Omental fat pad (tissue), 3 donors: ENCODE measurements at regions not wholly inside any gene's neighbourhood (a gene's known extent, or its start where the extent isn't known, plus 50 kb on each side); places are given as distances from the start of the nearest gene placed in this dataset.

ENCODE experiments used
- ATAC-seq: fragments of 150-250 bp; one replicate; pipeline ENCODE4 v1.9.1; 2016; ENCODE audit warnings: mild to moderate bottlenecking, moderate library complexity; ENCODE audit not compliant: low FRiP score
- DNase-seq: peaks from one replicate; pipeline ENCODE4 v3.0.0-alpha.2; 2019; ENCODE audit warnings: low spot score
- TF ChIP-seq, protein P1 (sequence below), 3 donors: fragments of 450-650 bp; IDR thresholded peaks; one replicate each; pipeline ENCODE4 v1.5.1; 2016 to 2017; ENCODE audit warnings: antibody characterized with exemption in 3 of 3, mild to moderate bottlenecking in 3 of 3, moderate library complexity in 2 of 3

DNA sequence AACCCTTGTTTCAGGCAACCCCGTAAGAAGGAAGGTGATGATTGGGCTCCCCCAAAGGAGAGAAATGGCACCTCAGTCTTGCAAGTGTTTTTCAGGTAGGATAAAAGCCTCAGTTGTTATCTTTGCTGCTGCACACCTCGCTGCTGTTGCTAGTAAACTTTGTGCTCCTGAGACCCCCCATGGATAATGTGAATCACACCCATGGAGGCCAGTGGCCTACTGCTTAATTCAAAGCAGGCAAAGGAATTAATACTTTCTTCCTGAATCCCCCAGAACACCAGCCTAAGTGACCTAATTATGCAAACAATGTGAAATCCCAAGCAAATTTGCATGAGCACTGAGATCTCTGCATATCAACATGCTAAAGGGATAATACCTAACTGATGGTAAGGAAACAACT, 337.5 kb downstream of the GRIA2 start:
- ATAC-seq, result no peak
- DNase-seq, result no peak
- TF ChIP-seq, protein P1, sequence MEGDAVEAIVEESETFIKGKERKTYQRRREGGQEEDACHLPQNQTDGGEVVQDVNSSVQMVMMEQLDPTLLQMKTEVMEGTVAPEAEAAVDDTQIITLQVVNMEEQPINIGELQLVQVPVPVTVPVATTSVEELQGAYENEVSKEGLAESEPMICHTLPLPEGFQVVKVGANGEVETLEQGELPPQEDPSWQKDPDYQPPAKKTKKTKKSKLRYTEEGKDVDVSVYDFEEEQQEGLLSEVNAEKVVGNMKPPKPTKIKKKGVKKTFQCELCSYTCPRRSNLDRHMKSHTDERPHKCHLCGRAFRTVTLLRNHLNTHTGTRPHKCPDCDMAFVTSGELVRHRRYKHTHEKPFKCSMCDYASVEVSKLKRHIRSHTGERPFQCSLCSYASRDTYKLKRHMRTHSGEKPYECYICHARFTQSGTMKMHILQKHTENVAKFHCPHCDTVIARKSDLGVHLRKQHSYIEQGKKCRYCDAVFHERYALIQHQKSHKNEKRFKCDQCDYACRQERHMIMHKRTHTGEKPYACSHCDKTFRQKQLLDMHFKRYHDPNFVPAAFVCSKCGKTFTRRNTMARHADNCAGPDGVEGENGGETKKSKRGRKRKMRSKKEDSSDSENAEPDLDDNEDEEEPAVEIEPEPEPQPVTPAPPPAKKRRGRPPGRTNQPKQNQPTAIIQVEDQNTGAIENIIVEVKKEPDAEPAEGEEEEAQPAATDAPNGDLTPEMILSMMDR (IDR thresholded peaks at IDR 0.05), result no peak

GRCh38 chr4:157550028-157550427, 329.5 kb downstream of the GRIA2 start:
- TF ChIP-seq, protein P1 (IDR thresholded peaks at IDR 0.05), result no peak
- no peak for ATAC-seq
- DNase-seq, result no peak

- TF ChIP-seq, protein P1 (IDR thresholded peaks at IDR 0.05), result no peak
- DNase-seq, result no peak
- ATAC-seq, result no peak
These were observed 307.4 kb downstream of the GRIA2 start for GRCh38 chr4:157527954-157528353.

DNA sequence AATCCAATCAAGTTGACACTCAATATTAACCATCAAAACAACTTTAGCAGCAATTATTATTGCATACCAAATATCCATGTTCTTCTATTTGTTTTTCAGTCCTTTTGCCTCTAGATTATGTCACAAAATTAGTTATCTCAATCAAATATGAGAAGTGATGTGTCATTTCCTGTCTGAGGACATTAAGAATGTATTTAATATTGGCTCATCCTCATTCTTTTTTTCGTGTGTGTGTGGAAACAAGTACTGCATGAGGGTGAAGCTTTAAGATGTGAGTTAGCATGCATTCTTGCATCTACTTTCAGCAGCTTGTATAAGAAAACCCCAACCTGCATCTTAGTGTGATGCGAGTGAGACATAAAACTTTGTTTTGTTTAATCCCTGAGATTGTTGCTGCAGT, 301.4 kb downstream of the GRIA2 start:
- no peak for ATAC-seq
- TF ChIP-seq, protein P1 (IDR thresholded peaks at IDR 0.05), result no peak
- no peak for DNase-seq

DNA sequence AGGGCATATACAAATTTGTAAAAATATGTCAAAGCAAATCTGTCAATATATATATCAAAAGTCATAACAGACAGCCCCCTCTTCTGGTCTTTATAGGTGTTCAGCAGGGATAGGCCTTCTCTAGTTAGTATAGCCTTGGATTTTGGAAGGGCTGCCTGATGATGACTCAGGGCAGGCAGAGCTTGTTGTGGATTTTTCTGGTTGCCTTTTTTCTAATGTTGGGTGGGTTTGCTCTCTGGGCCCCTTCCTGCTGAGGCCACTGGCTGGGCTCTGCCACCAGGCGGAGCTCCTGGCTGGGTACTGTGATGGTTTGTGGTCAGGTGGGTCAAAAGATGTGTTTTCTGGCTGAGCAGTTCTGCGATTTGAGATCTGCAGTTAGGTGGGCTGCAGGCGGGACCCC, 294.2 kb downstream of the GRIA2 start:
- TF ChIP-seq, protein P1 (IDR thresholded peaks at IDR 0.05), result no peak
- no peak for ATAC-seq

DNA sequence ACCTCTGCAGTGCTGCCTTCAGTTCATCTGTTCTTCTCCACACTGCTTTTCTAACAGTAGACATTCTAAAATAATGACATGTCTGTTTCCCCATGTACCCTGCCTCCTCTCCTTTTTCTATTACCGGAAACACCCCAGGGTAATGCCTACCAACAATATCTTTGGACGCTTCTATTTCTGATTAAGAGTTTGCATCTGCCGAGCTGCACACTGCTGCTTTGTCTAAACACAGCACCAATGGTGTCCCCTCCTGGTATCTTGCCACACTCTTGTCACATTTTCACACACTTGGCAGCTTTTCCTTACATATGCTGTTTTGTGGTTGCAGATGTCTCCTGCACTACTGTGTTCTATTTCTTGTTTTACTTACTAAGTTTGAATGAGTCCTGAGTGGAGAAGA, 288.8 kb downstream of the GRIA2 start:
- TF ChIP-seq, protein P1 (IDR thresholded peaks at IDR 0.05), result no peak
- ATAC-seq (no peak), DNase-seq (no peak)

More for the DNA sequence above, 294.2 kb downstream of the GRIA2 start:
- DNase-seq, result no peak

GRCh38 chr4:157502656-157503055, 282.1 kb downstream of the GRIA2 start:
- TF ChIP-seq, protein P1 (IDR thresholded peaks at IDR 0.05), result no peak
- ATAC-seq (no peak), DNase-seq (no peak)
